NB4 (cell line): ENCODE measurements at regions not wholly inside any gene's neighbourhood (a gene's known extent, or its start where the extent isn't known, plus 50 kb on each side); places are given as distances from the start of the nearest gene placed in this dataset.
"Not testable (repeated sequence)": the region's sequence is repeated elsewhere in the genome, so short reads cannot be mapped to it uniquely, and the experiment has no call there.

Experiments
- DNase-seq: peaks from one replicate; pipeline ENCODE4 v3.0.0; 2010; ENCODE audit warnings: low read depth
- H3K4me3 ChIP-seq: one replicate; pipeline ENCODE4 v1.5.1; 2011; ENCODE audit warnings: mild to moderate bottlenecking, low read depth, low read length, moderate library complexity
- CTCF ChIP-seq: IDR thresholded peaks from one replicate; pipeline ENCODE4 v1.5.1; 2012; ENCODE audit warnings: low read depth, low read length
- MYC ChIP-seq: IDR thresholded peaks from 2 replicates; pipeline ENCODE4 v1.6.1; 2011; ENCODE audit warnings: low read depth, low read length
- POLR2A ChIP-seq: IDR thresholded peaks from 2 replicates; pipeline ENCODE4 v1.6.1; 2011; ENCODE audit warnings: mild to moderate bottlenecking; ENCODE audit not compliant: insufficient read length; ENCODE audit errors: extremely low read depth
- TF ChIP-seq, protein P1 (sequence below): IDR thresholded peaks from 2 replicates; pipeline ENCODE4 v1.6.1; 2011; ENCODE audit warnings: low read depth, low read length

- TF ChIP-seq MYC (no peak), POLR2A (no peak), CTCF (no peak)
- TF ChIP-seq, protein P1, sequence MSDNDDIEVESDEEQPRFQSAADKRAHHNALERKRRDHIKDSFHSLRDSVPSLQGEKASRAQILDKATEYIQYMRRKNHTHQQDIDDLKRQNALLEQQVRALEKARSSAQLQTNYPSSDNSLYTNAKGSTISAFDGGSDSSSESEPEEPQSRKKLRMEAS = no peak
- no peak overlapping the region for H3K4me3 ChIP-seq
- DNase-seq = no peak
These were observed 186.2 kb downstream of the CYP26B1 start for GRCh38 chr2:71961289-71962027.

DNA sequence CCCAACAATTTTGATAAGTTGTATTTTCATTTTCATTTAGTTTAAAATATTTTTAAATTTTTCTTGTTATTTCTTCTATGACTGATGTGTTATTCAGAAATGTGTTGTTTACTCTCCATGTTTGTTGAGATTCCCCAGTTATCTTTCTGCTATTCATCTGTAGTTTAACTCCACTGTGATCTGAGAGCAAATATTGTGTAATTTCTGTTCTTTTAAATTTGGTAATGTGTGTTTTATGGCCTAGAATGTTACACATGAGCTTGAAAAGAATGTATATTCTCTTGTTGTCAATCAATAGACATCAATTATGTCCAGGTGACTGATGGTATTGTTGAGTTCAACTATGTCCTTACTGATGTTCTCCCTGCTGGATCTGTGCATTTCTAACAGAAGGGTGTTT lies 188.2 kb downstream of the CYP26B1 start:
- no peak for TF ChIP-seq CTCF
- no peak for TF ChIP-seq MYC
- no peak for TF ChIP-seq POLR2A
- TF ChIP-seq, protein P1 = no peak
- no peak overlapping the region for H3K4me3 ChIP-seq
- no peak for DNase-seq

GRCh38 chr2:71958426-71958825 lies 189.2 kb downstream of the CYP26B1 start:
- not testable (repeated sequence) for H3K4me3 ChIP-seq, DNase-seq

GRCh38 chr2:71952572-71953188 lies 195.0 kb downstream of the CYP26B1 start:
- TF ChIP-seq POLR2A = no peak
- no peak for TF ChIP-seq MYC
- TF ChIP-seq CTCF = no peak
- TF ChIP-seq, protein P1 = no peak
- H3K4me3 ChIP-seq = no peak overlapping the region
- no peak for DNase-seq

DNA sequence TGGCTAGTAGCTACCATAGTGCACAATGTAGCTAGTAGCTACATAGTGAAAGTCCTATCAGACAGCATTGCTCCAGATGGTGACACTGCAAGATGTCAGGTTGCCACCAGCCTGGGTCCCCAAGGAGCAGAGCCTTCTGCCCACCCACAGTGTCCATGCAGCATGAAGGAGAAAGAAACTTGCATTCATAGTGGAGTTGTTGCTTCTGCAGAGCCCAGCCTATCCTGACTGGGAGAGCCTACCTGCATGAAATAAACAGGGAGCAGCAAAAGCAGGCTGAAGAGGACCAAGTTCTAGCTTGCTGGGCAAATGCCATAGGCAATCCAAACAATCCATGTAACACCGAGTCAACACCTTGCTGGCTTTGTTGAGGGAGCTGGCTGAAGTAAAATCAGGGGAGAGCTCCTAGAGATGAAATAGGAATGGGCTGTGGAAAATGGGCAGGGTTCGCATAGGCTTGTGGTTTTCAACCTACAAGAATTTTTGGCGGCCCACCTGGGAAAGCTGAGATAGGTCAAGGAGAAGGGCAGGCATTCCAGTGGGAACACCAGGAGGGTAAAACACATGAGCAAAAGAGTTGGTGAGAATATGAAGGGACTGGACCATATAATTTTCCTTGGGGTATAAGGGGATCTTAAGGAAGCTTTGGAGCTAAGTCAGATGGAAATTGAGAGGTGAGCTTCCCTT lies 195.8 kb downstream of the CYP26B1 start:
- TF ChIP-seq MYC = no peak
- H3K4me3 ChIP-seq = no peak overlapping the region
- no peak for DNase-seq

DNA sequence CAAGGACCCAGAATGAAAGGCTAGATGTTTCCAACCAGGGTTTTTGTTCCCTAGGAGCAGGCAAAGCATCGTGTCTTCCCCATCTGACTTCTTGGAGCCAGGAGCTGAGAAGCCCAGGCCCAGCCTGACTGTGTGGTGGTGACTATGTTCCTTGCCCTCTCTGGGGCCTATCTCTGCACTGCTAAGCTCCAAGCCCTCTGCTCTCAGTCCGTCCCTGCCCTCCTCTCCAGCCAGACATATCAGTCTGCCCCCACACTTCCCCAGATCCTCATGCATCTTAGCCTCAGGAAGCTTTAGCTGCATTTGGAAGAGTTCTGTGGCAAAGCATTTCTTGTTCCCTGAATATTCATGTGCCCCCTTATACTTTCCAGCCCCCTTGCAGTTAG lies 196.6 kb downstream of the CYP26B1 start:
- TF ChIP-seq MYC (no peak), POLR2A (no peak), CTCF (no peak)
- TF ChIP-seq, protein P1 = no peak
- no peak for DNase-seq
- no peak overlapping the region for H3K4me3 ChIP-seq
